Femur (tissue), 1 donor: ENCODE measurements at regions not wholly inside any gene's neighbourhood (a gene's known extent, or its start where the extent isn't known, plus 50 kb on each side); places are given as distances from the start of the nearest gene placed in this dataset.
"Not testable (repeated sequence)": the region's sequence is repeated elsewhere in the genome, so short reads cannot be mapped to it uniquely, and the experiment has no call there.

Experiments used
- DNase-seq: peaks from one replicate; pipeline ENCODE4 v3.0.0-alpha.2; 2017

- DNase-seq, result no peak
These were observed 655.2 kb upstream of the MAP3K7 start for GRCh38 chr6:91241946-91242613.

GRCh38 chr6:91240878-91241603 is 654.2 kb upstream of the MAP3K7 start:
- no peak for DNase-seq

- DNase-seq, result no peak
These were observed 634.3 kb upstream of the MAP3K7 start for GRCh38 chr6:91221072-91221720.

- DNase-seq, result no peak
These were observed 626.5 kb upstream of the MAP3K7 start for GRCh38 chr6:91213229-91213901.

GRCh38 chr6:91198588-91199255 is 611.9 kb upstream of the MAP3K7 start:
- DNase-seq, result no peak

- DNase-seq, result no peak
These were observed 609.9 kb upstream of the MAP3K7 start for GRCh38 chr6:91196729-91197128.

GRCh38 chr6:91193446-91193845 is 606.6 kb upstream of the MAP3K7 start:
- no peak for DNase-seq

GRCh38 chr6:91190041-91190440 is 603.2 kb upstream of the MAP3K7 start:
- not testable (repeated sequence) for DNase-seq

- no peak for DNase-seq
These were observed 598.2 kb upstream of the MAP3K7 start for GRCh38 chr6:91185072-91185471.

- no peak for DNase-seq
These were observed 594.5 kb upstream of the MAP3K7 start for GRCh38 chr6:91181416-91181815.

GRCh38 chr6:91173651-91174050 is 586.8 kb upstream of the MAP3K7 start:
- DNase-seq, result no peak

- DNase-seq, result no peak
These were observed 586.3 kb upstream of the MAP3K7 start for GRCh38 chr6:91173186-91173585.

- DNase-seq, result no peak
These were observed 585.0 kb upstream of the MAP3K7 start for GRCh38 chr6:91171754-91172462.

- DNase-seq, result no peak
These were observed 581.0 kb upstream of the MAP3K7 start for GRCh38 chr6:91167846-91168245.

GRCh38 chr6:91166271-91167046 is 579.6 kb upstream of the MAP3K7 start:
- no peak for DNase-seq

GRCh38 chr6:91164105-91164504 is 577.2 kb upstream of the MAP3K7 start:
- DNase-seq, result no peak

- no peak for DNase-seq
These were observed 574.4 kb upstream of the MAP3K7 start for GRCh38 chr6:91161246-91161645.

- no peak for DNase-seq
These were observed 568.4 kb upstream of the MAP3K7 start for GRCh38 chr6:91155129-91155785.

GRCh38 chr6:91152824-91153223 is 566.0 kb upstream of the MAP3K7 start:
- DNase-seq, result no peak

- DNase-seq, result no peak
These were observed 563.3 kb upstream of the MAP3K7 start for GRCh38 chr6:91149956-91150705.
